Stomach (tissue), 8 donors: ENCODE measurements at regions not wholly inside any gene's neighbourhood (a gene's known extent, or its start where the extent isn't known, plus 50 kb on each side); places are given as distances from the start of the nearest gene placed in this dataset.

Experiments used
- DNase-seq, 2 donors: peaks; one replicate each; pipeline versions ENCODE4 v3.0.0 to v3.0.0-alpha.2; 2013 to 2019
- H3K27ac ChIP-seq, 5 donors: fragments of 200-600 bp in 4 of 5; sonication (generic) in 4 of 5; one replicate each; pipeline ENCODE4 v1.5.1; 2013 to 2019; ENCODE audit warnings: mild to moderate bottlenecking in 1 of 5, moderate library complexity in 1 of 5
- H3K27me3 ChIP-seq, 3 donors: fragments of 200-600 bp; sonication (generic); one replicate each; pipeline ENCODE4 v1.5.1; 2017 to 2019; ENCODE audit warnings: mixed run types in 1 of 3
- H3K36me3 ChIP-seq, 4 donors: fragments of 200-600 bp; sonication (generic); 1 replicate in 3 of 4; 2 replicates in 1 of 4; pipeline ENCODE4 v1.5.1; 2016 to 2019
- H3K4me1 ChIP-seq, 4 donors: fragments of 200-600 bp; sonication (generic); one replicate each; pipeline ENCODE4 v1.5.1; 2016 to 2019
- H3K4me3 ChIP-seq, 4 donors: fragments of 200-600 bp; sonication (generic) in 3 of 4; one replicate each; pipeline ENCODE4 v1.5.1; 2016 to 2019; ENCODE audit warnings: mild to moderate bottlenecking in 1 of 4
- H3K9me3 ChIP-seq, 4 donors: fragments of 200-600 bp; sonication (generic); one replicate each; pipeline ENCODE4 v1.5.1; 2016 to 2019
- EP300 ChIP-seq: sonication (generic); formaldehyde crosslinking; IDR thresholded peaks from one replicate; pipeline ENCODE4 v1.6.1; 2017; ENCODE audit warnings: antibody characterized with exemption
- POLR2A ChIP-seq, 4 donors: fragments of 450-650 bp; IDR thresholded peaks; one replicate each; pipeline ENCODE4 v1.6.1; 2016; ENCODE audit warnings: antibody characterized with exemption in 4 of 4, control low read depth in 2 of 4, mild to moderate bottlenecking in 1 of 4, moderate library complexity in 1 of 4
- POLR2AphosphoS5 ChIP-seq, 3 donors: sonication (generic); formaldehyde crosslinking; IDR thresholded peaks; one replicate each; pipeline ENCODE4 v1.6.1; 2016; ENCODE audit warnings: antibody characterized with exemption in 3 of 3
- WGBS, 5 donors: extraction: QIAGEN DNeasy Blood & Tissue Kit in 3 of 5; methylation state at CpG; one replicate each; pipeline versions ENCODE4 v1.1.5 to v1.1.7; 2013 to 2018; 5-methylcytosine and 5-hydroxymethylcytosine counted together
- intact Hi-C: fragments of 100-400 bp; cut with DNase I; formaldehyde crosslinking; loops from one replicate; pipeline ENCODE4 v1.15.1; 2023; ENCODE audit warnings: low total_unique reads
- TF ChIP-seq, protein P1 (sequence below), 7 experiments: fragments of 450-650 bp in 4 of 7; fragments of 200-600 bp in 3 of 7; sonication (generic) in 3 of 7; IDR thresholded peaks; one replicate each; pipeline ENCODE4 v1.5.1; 2016 to 2019; ENCODE audit warnings: antibody characterized with exemption in 7 of 7, control low read depth in 2 of 7, mild to moderate bottlenecking in 1 of 7
- donor health status: healthy with polysubstance abuse.
- donor health status: Bipolar disorder and iron deficiency.
- donor health status: healthy.

DNA sequence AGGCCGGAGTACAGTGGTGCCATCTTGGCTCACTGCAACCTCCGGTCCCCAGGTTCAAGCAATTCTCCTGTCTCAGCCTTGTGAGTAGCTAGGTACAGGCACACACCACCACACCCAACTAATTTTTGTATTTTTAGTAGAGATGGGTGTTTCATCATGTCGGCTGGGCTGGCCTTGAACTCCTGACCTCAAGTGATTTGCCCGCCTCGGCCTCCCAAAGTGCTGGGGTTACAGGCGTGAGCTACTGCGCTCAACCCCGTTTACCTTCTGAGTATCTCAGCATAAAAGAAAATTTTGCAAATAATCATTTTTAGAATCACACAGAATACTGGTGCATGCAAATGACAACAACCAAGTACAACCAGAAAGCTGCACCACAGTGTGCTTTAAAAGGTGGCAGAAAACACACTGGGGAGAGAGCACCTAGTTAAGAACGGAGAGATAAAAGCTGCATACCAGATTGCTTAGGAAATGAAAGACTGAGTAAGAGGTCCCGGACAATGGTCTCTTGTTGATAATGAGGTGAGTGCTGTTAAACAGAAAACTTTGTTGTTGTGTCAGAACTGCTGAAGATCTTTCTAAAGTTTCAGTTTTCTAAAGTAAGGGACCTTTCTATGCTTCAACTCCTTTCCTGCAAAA lies 189.6 kb downstream of the ACTR3 start:
- Histone ChIP-seq H3K36me3 (no peaks in the 10 kb centered on the region), H3K9me3 (no peaks in the 10 kb centered on the region), H3K4me3 (no peak overlapping the region), H3K4me1 (peaks cover 0 to 7% (median 0%) of the 10 kb centered on the region in 4 donors), H3K27me3 (no peaks in the 10 kb centered on the region), H3K27ac (no peak overlapping the region)
- TF ChIP-seq POLR2AphosphoS5 (IDR thresholded peaks at IDR 0.05) (no peak), POLR2A (IDR thresholded peaks at IDR 0.05) (no peak), EP300 (no peak)
- intact Hi-C loops: no loop called here
- 70 to 83% (median 72%) methylated on average over 10 of the region's 10 CpGs for WGBS, 5 donors
- no peak for DNase-seq

DNA sequence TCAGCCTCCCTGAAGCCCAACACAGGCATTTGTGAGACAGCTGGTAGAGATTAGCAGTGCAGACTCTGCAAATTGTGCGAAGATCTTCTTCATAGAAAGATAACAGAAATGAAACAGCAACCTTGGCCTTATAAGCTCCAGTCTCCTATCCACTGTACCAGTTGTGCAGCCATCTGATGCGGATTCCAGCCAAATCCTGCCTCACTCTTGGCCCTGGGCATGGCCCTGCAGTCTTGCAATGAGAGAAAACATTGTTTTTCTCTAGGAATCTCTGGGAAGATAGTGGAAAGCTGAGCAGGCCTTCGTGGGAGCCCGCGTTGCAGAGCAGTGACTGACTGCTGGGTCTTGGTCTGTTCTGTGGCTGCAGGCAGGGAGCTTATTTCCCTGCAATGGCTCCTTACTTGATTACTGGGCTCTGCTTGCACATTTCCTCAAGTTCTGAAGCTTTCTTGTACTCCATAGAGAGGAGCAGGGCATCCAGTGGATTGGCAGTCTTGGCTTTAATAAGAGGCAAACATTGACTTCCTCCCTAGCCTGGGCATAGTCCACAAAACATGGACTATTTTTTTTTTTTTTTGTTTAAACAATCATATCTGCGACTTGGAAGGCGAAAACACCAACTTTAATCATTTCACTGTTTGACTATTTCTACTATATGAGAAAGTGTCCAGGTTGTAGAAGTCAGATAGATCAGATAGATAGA lies 193.0 kb downstream of the ACTR3 start:
- 35 to 49% (median 42%) methylated on average over 7 of the region's 7 CpGs for WGBS, 5 donors
- Histone ChIP-seq H3K4me3 (no peak overlapping the region), H3K9me3 (no peaks in the 10 kb centered on the region), H3K4me1 (peaks cover 0 to 7% (median 0%) of the 10 kb centered on the region in 4 donors), H3K36me3 (no peaks in the 10 kb centered on the region), H3K27me3 (no peaks in the 10 kb centered on the region), H3K27ac (no peak overlapping the region)
- TF ChIP-seq POLR2AphosphoS5 (IDR thresholded peaks at IDR 0.05): no peak
- TF ChIP-seq EP300: no peak
- no peak for TF ChIP-seq POLR2A (IDR thresholded peaks at IDR 0.05)
- TF ChIP-seq, protein P1, sequence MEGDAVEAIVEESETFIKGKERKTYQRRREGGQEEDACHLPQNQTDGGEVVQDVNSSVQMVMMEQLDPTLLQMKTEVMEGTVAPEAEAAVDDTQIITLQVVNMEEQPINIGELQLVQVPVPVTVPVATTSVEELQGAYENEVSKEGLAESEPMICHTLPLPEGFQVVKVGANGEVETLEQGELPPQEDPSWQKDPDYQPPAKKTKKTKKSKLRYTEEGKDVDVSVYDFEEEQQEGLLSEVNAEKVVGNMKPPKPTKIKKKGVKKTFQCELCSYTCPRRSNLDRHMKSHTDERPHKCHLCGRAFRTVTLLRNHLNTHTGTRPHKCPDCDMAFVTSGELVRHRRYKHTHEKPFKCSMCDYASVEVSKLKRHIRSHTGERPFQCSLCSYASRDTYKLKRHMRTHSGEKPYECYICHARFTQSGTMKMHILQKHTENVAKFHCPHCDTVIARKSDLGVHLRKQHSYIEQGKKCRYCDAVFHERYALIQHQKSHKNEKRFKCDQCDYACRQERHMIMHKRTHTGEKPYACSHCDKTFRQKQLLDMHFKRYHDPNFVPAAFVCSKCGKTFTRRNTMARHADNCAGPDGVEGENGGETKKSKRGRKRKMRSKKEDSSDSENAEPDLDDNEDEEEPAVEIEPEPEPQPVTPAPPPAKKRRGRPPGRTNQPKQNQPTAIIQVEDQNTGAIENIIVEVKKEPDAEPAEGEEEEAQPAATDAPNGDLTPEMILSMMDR (IDR thresholded peaks at IDR 0.05): no peak
- intact Hi-C loops: no loop called here
- peak in 1 of 2 donors; percentile 30 for DNase-seq

DNA sequence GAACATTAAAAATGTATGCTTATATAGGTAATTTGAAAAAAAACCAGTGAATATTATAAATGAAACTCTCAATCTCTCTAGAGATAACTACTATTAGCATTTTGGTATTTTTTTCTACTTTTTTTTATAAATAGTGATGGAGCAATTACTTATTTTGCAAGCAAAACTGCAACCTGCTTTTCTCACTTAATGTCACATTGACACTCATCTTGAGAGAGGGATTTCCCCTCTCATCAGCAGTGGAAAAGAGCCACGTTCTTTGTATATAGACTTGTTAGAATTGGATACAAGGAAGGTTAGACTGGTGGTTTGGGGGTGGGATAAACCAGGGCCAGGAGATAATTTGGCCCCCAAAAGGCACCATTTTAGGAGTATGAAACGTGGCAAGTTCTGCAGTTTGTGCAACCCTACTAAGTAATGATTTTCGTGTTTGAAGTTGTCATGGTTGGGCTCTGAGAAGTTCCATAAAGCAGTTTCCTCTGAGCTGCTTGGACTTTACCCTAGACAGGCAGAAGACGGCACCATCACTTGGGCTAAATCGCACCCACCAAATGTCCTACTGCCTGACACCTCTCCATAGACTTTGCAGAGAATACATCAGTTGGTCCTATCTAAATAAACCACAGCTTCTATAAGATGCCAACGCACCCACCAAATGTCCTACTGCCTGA lies 194.0 kb downstream of the ACTR3 start:
- Histone ChIP-seq H3K36me3 (no peaks in the 10 kb centered on the region), H3K9me3 (no peaks in the 10 kb centered on the region), H3K27ac (no peak overlapping the region), H3K4me1 (peaks cover 0 to 7% (median 0%) of the 10 kb centered on the region in 4 donors), H3K27me3 (no peaks in the 10 kb centered on the region), H3K4me3 (no peak overlapping the region)
- 55 to 77% (median 58%) methylated on average over 5 of the region's 6 CpGs for WGBS, 5 donors
- DNase-seq: no peak
- TF ChIP-seq, protein P1 (IDR thresholded peaks at IDR 0.05): no peak
- TF ChIP-seq POLR2A (IDR thresholded peaks at IDR 0.05) (no peak), EP300 (no peak), POLR2AphosphoS5 (IDR thresholded peaks at IDR 0.05) (no peak)
- intact Hi-C loops: no loop called here

DNA sequence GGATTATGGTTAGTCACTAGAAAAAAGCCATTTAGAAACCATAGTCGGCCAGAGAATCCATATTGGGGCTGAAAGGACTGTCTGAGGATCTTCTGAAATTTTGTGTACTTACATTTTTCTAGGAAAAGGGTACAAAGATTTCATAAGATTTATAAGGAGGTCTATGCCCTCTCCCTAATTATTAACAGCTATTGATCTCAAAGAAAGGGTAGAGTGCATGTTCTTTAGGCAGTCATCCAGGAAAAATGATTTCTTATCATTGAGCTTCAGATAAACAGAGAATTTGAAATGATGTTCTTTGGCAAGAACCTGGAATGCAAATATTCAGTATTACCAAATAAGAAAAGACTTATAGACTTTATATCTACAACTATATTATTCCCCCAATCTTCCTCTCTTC lies 195.3 kb downstream of the ACTR3 start:
- H3K4me3 ChIP-seq: no peak overlapping the region
- peaks cover 0 to 7% (median 0%) of the 10 kb centered on the region in 4 donors for H3K4me1 ChIP-seq
- H3K27me3 ChIP-seq: no peaks in the 10 kb centered on the region
- intact Hi-C loops: no loop called here
- DNase-seq: no peak
- TF ChIP-seq, protein P1 (IDR thresholded peaks at IDR 0.05): no peak
- no peak for TF ChIP-seq POLR2A (IDR thresholded peaks at IDR 0.05)
- TF ChIP-seq EP300: no peak
- TF ChIP-seq POLR2AphosphoS5 (IDR thresholded peaks at IDR 0.05): no peak
- H3K27ac ChIP-seq: no peak overlapping the region
- no peaks in the 10 kb centered on the region for H3K9me3 ChIP-seq
- WGBS, 5 donors: 31 to 63% (median 53%) methylated on average over 1 of the region's 1 CpG
- no peaks in the 10 kb centered on the region for H3K36me3 ChIP-seq
